CD8-positive, alpha-beta memory T cell (primary cell): ENCODE measurements at regions not wholly inside any gene's neighbourhood (a gene's known extent, or its start where the extent isn't known, plus 50 kb on each side); places are given as distances from the start of the nearest gene placed in this dataset.
A peak's percentile ranks its signal among the peaks of the same experiment; 100 is the strongest.

Source experiments
- CTCF ChIA-PET: fragments of 350-600 bp; sonication (Branson Sonifier 250); formaldehyde crosslinking; loops from one replicate; lab custom pipeline; 2021; ENCODE audit warnings: antibody characterized with exemption; lab: Charles Lee
- POLR2A ChIA-PET: fragments of 350-600 bp; sonication (Branson Sonifier 250); formaldehyde crosslinking; loops from one replicate; lab custom pipeline; 2021; ENCODE audit warnings: antibody characterized with exemption; lab: Charles Lee
- DNase-seq, 5 donors: peaks; one replicate each; pipeline versions ENCODE4 v3.0.0 to v3.0.0-alpha.2; 2020 to 2022; ENCODE audit warnings: mixed read lengths in 1 of 5
- H3K27ac ChIP-seq: one replicate; pipeline ENCODE4 v1.7.0; 2013; ENCODE audit warnings: low read depth, mild to moderate bottlenecking, low read length, moderate library complexity
- H3K27me3 ChIP-seq: 2 replicates; pipeline ENCODE4 v1.7.0; 2013; ENCODE audit warnings: low read length, mild to moderate bottlenecking; ENCODE audit not compliant: insufficient read depth, poor library complexity, severe bottlenecking
- H3K36me3 ChIP-seq: 2 replicates; pipeline ENCODE4 v1.7.0; 2013; ENCODE audit warnings: mild to moderate bottlenecking, low read length, moderate library complexity; ENCODE audit not compliant: insufficient read depth
- H3K4me1 ChIP-seq: 2 replicates; pipeline ENCODE4 v1.7.0; 2013; ENCODE audit warnings: mild to moderate bottlenecking, low read length, moderate library complexity; ENCODE audit not compliant: insufficient read depth
- H3K4me3 ChIP-seq: 2 replicates; pipeline ENCODE4 v1.7.0; 2013; ENCODE audit warnings: mild to moderate bottlenecking, low read length
- H3K9me3 ChIP-seq: 2 replicates; pipeline ENCODE4 v1.7.0; 2013; ENCODE audit warnings: mild to moderate bottlenecking, low read length
- H3K27ac Mint-ChIP-seq, 8 donors: one replicate each; pipeline ENCODE4 v1.8.0; 2020 to 2021; ENCODE audit warnings: mixed read lengths in 8 of 8, mild to moderate bottlenecking in 6 of 8, inconsistent platforms in 3 of 8, moderate library complexity in 3 of 8
- H3K27me3 Mint-ChIP-seq, 2 donors: one replicate each; pipeline ENCODE4 v1.8.0; 2020 to 2021; ENCODE audit warnings: mixed read lengths in 2 of 2, mild to moderate bottlenecking in 1 of 2, moderate library complexity in 1 of 2
- H3K36me3 Mint-ChIP-seq, 3 donors: one replicate each; pipeline ENCODE4 v1.8.0; 2020 to 2021; ENCODE audit warnings: mixed read lengths in 3 of 3, inconsistent platforms in 1 of 3, mild to moderate bottlenecking in 1 of 3
- H3K4me1 Mint-ChIP-seq, 3 donors: one replicate each; pipeline ENCODE4 v1.8.0; 2020 to 2021; ENCODE audit warnings: mixed read lengths in 3 of 3, inconsistent platforms in 1 of 3, mild to moderate bottlenecking in 1 of 3
- H3K4me3 Mint-ChIP-seq, 7 donors: one replicate each; pipeline ENCODE4 v1.8.0; 2020 to 2021; ENCODE audit warnings: mixed read lengths in 7 of 7, mild to moderate bottlenecking in 6 of 7, moderate library complexity in 4 of 7, inconsistent platforms in 2 of 7
- H3K9me3 Mint-ChIP-seq, 5 donors: one replicate each; pipeline ENCODE4 v1.8.0; 2020 to 2022; ENCODE audit warnings: mixed read lengths in 5 of 5, mild to moderate bottlenecking in 3 of 5, moderate library complexity in 2 of 5, inconsistent platforms in 1 of 5

GRCh38 chr6:14647357-14647756 lies 529.8 kb downstream of the CD83 start:
- Mint-ChIP-seq H3K9me3 (no peaks in the 10 kb centered on the region), H3K4me1 (no peaks in the 10 kb centered on the region), H3K4me3 (no peak overlapping the region), H3K27me3 (no peaks in the 10 kb centered on the region), H3K27ac (no peak overlapping the region), H3K36me3 (no peaks in the 10 kb centered on the region)
- DNase-seq, result no peak
- POLR2A ChIA-PET, result no interaction called here
- Histone ChIP-seq H3K4me3 (no peak overlapping the region), H3K9me3 (no peaks in the 10 kb centered on the region), H3K27ac (no peak overlapping the region), H3K36me3 (no peaks in the 10 kb centered on the region), H3K27me3 (no peaks in the 10 kb centered on the region), H3K4me1 (no peaks in the 10 kb centered on the region)
- CTCF ChIA-PET, result no interaction called here

- no peak overlapping the region for H3K4me3 ChIP-seq
- no peak overlapping the region for H3K27ac ChIP-seq
- H3K4me1 ChIP-seq, result peaks cover 15% of the 10 kb centered on the region
- Mint-ChIP-seq H3K27ac (no peak overlapping the region), H3K4me3 (no peak overlapping the region), H3K9me3 (no peaks in the 10 kb centered on the region), H3K36me3 (no peaks in the 10 kb centered on the region), H3K27me3 (peaks cover 0 to 5% of the 10 kb centered on the region in 2 donors), H3K4me1 (peaks cover 14 to 27% (median 17%) of the 10 kb centered on the region in 3 donors)
- POLR2A ChIA-PET, result no interaction called here
- no peaks in the 10 kb centered on the region for H3K9me3 ChIP-seq
- DNase-seq, result no peak
- no peaks in the 10 kb centered on the region for H3K36me3 ChIP-seq
- CTCF ChIA-PET, result no interaction called here
- no peaks in the 10 kb centered on the region for H3K27me3 ChIP-seq
Measured at GRCh38 chr6:14652536-14652935, 535.0 kb downstream of the CD83 start.

GRCh38 chr6:14655201-14656061 lies 537.9 kb downstream of the CD83 start:
- Histone ChIP-seq H3K4me3 (no peak overlapping the region), H3K9me3 (no peaks in the 10 kb centered on the region), H3K27me3 (no peaks in the 10 kb centered on the region), H3K27ac (no peak overlapping the region), H3K36me3 (no peaks in the 10 kb centered on the region), H3K4me1 (peaks cover 22% of the 10 kb centered on the region)
- H3K4me1 Mint-ChIP-seq, result peaks cover 14 to 32% (median 17%) of the 10 kb centered on the region in 3 donors
- no peak for DNase-seq
- H3K36me3 Mint-ChIP-seq, result no peaks in the 10 kb centered on the region
- H3K27ac Mint-ChIP-seq, result peak overlapping the region in 5 of 8 donors; percentile 12 to 75 (median 66)
- peak overlapping the region in 4 of 7 donors; percentile 4 to 63 (median 15) for H3K4me3 Mint-ChIP-seq
- peaks cover 0 to 7% of the 10 kb centered on the region in 2 donors for H3K27me3 Mint-ChIP-seq
- no peaks in the 10 kb centered on the region for H3K9me3 Mint-ChIP-seq
- ChIA-PET POLR2A (no interaction called here), CTCF (no interaction called here)

- no peaks in the 10 kb centered on the region for H3K9me3 Mint-ChIP-seq
- POLR2A ChIA-PET, result no interaction called here
- Histone ChIP-seq H3K4me1 (peaks cover 28% of the 10 kb centered on the region), H3K27ac (no peak overlapping the region), H3K9me3 (no peaks in the 10 kb centered on the region), H3K27me3 (no peaks in the 10 kb centered on the region), H3K36me3 (no peaks in the 10 kb centered on the region), H3K4me3 (no peak overlapping the region)
- H3K27ac Mint-ChIP-seq, result peak overlapping the region in 5 of 8 donors; percentile 12 to 75 (median 66)
- peaks cover 0 to 7% of the 10 kb centered on the region in 2 donors for H3K27me3 Mint-ChIP-seq
- DNase-seq, result no peak
- peaks cover 14 to 32% (median 17%) of the 10 kb centered on the region in 3 donors for H3K4me1 Mint-ChIP-seq
- H3K4me3 Mint-ChIP-seq, result peak overlapping the region in 4 of 7 donors; percentile 4 to 63 (median 20)
- CTCF ChIA-PET, result no interaction called here
- H3K36me3 Mint-ChIP-seq, result no peaks in the 10 kb centered on the region
Measured at GRCh38 chr6:14656078-14656521, 538.5 kb downstream of the CD83 start.

GRCh38 chr6:14656649-14657048 lies 539.1 kb downstream of the CD83 start:
- H3K36me3 ChIP-seq, result no peaks in the 10 kb centered on the region
- H3K27me3 Mint-ChIP-seq, result peaks cover 0 to 7% of the 10 kb centered on the region in 2 donors
- peaks cover 34% of the 10 kb centered on the region for H3K4me1 ChIP-seq
- H3K4me1 Mint-ChIP-seq, result peaks cover 14 to 32% (median 17%) of the 10 kb centered on the region in 3 donors
- H3K4me3 ChIP-seq, result no peak overlapping the region
- H3K9me3 Mint-ChIP-seq, result no peaks in the 10 kb centered on the region
- H3K36me3 Mint-ChIP-seq, result no peaks in the 10 kb centered on the region
- no peaks in the 10 kb centered on the region for H3K27me3 ChIP-seq
- DNase-seq, result no peak
- POLR2A ChIA-PET, result no interaction called here
- no peak overlapping the region for H3K27ac ChIP-seq
- H3K27ac Mint-ChIP-seq, result peak overlapping the region in 4 of 8 donors; percentile 31 to 71 (median 48)
- H3K9me3 ChIP-seq, result no peaks in the 10 kb centered on the region
- peak overlapping the region in 2 of 7 donors; percentile 12 to 63 for H3K4me3 Mint-ChIP-seq
- CTCF ChIA-PET, result no interaction called here

GRCh38 chr6:14658030-14658429 lies 540.5 kb downstream of the CD83 start:
- no peak overlapping the region for H3K4me3 ChIP-seq
- ChIA-PET CTCF (no interaction called here), POLR2A (interaction anchor here (0.6 kb wide), 1 partner anchor 24 kb away, joined by 3 read pairs; no protein-coding TSS in a partner anchor)
- no peak for DNase-seq
- Mint-ChIP-seq H3K36me3 (no peaks in the 10 kb centered on the region), H3K4me3 (no peak overlapping the region), H3K4me1 (peaks cover 14 to 32% (median 17%) of the 10 kb centered on the region in 3 donors), H3K27me3 (peaks cover 0 to 3% of the 10 kb centered on the region in 2 donors), H3K27ac (no peak overlapping the region), H3K9me3 (no peaks in the 10 kb centered on the region)
- H3K4me1 ChIP-seq, result peaks cover 43% of the 10 kb centered on the region
- no peaks in the 10 kb centered on the region for H3K27me3 ChIP-seq
- H3K27ac ChIP-seq, result no peak overlapping the region
- H3K36me3 ChIP-seq, result no peaks in the 10 kb centered on the region
- no peaks in the 10 kb centered on the region for H3K9me3 ChIP-seq

- no peak overlapping the region for H3K4me3 Mint-ChIP-seq
- no peak for DNase-seq
- peaks cover 0 to 3% of the 10 kb centered on the region in 2 donors for H3K27me3 Mint-ChIP-seq
- POLR2A ChIA-PET, result interaction anchor here (0.9 kb wide), 1 partner anchor 30 kb away, joined by 4 read pairs; no protein-coding TSS in a partner anchor
- H3K27ac Mint-ChIP-seq, result peak overlapping the region in 1 of 8 donors; percentile 47
- Histone ChIP-seq H3K27ac (no peak overlapping the region), H3K4me3 (no peak overlapping the region), H3K27me3 (no peaks in the 10 kb centered on the region), H3K36me3 (no peaks in the 10 kb centered on the region), H3K9me3 (no peaks in the 10 kb centered on the region), H3K4me1 (peaks cover 48% of the 10 kb centered on the region)
- peaks cover 19 to 37% (median 19%) of the 10 kb centered on the region in 3 donors for H3K4me1 Mint-ChIP-seq
- H3K9me3 Mint-ChIP-seq, result no peaks in the 10 kb centered on the region
- CTCF ChIA-PET, result no interaction called here
- H3K36me3 Mint-ChIP-seq, result no peaks in the 10 kb centered on the region
Measured at GRCh38 chr6:14658886-14659561, 541.5 kb downstream of the CD83 start.

GRCh38 chr6:14659841-14660240 lies 542.3 kb downstream of the CD83 start:
- Mint-ChIP-seq H3K9me3 (no peaks in the 10 kb centered on the region), H3K27me3 (peaks cover 0 to 3% of the 10 kb centered on the region in 2 donors), H3K36me3 (no peaks in the 10 kb centered on the region), H3K4me3 (no peak overlapping the region), H3K27ac (no peak overlapping the region), H3K4me1 (peaks cover 27 to 45% (median 27%) of the 10 kb centered on the region in 3 donors)
- no peak overlapping the region for H3K27ac ChIP-seq
- CTCF ChIA-PET, result no interaction called here
- peaks cover 56% of the 10 kb centered on the region for H3K4me1 ChIP-seq
- no peak overlapping the region for H3K4me3 ChIP-seq
- DNase-seq, result no peak
- H3K36me3 ChIP-seq, result no peaks in the 10 kb centered on the region
- H3K9me3 ChIP-seq, result no peaks in the 10 kb centered on the region
- POLR2A ChIA-PET, result interaction anchor here (0.9 kb wide), 1 partner anchor 29 kb away, joined by 4 read pairs; no protein-coding TSS in a partner anchor
- no peaks in the 10 kb centered on the region for H3K27me3 ChIP-seq
